ENCODE measurements at regions not wholly inside any gene's neighbourhood (a gene's known extent, or its start where the extent isn't known, plus 50 kb on each side); places are given as distances from the start of the nearest gene placed in this dataset.

DNA sequence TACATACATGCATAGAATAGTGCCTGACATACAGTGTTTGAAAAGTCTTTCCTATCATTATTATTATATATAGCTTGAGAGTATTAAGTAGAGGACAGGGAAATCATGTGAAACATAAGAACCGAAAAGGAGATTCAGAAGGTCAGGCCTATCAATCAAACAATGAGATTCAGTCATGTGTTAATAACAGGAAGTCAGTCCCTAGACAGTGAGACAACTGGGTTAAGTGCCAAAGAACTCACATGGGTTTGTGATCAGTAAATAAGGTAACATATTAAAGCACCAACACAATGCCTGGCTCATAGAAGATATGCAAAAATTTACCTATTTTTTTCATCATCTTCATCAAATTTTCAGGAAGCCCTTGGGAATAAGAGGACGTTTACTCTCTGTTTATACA is 174.3 kb upstream of the FAT3 start:
- H2AFZ ChIP-seq = no peak overlapping the region
- WGBS (ENCODE audit: low lambda C conversion rate, missing lambda C conversion rate) = 67% methylated on average over 2 of the region's 2 CpGs
- no peak overlapping the region for H3K27ac ChIP-seq
- no peaks in the 10 kb centered on the region for H3K36me3 ChIP-seq (replicated peaks; ENCODE audit: insufficient read depth, low read depth)
- H3K79me2 ChIP-seq = no peaks in the 10 kb centered on the region
- H4K20me1 ChIP-seq (ENCODE audit: insufficient read depth, poor library complexity, severe bottlenecking) = no peaks in the 10 kb centered on the region
- no peaks in the 10 kb centered on the region for H3K9me3 ChIP-seq (ENCODE audit: low read depth)
- H3K9me2 ChIP-seq (replicated peaks; ENCODE audit: insufficient read depth) = no peaks in the 10 kb centered on the region
- DNase-seq (ENCODE audit: low spot score) = no peak
- H3K4me2 ChIP-seq = no peak overlapping the region
- no peak overlapping the region for H3K4me3 ChIP-seq
- no peak for TF ChIP-seq EZH2 (IDR thresholded peaks at IDR 0.05; ENCODE audit: borderline replicate concordance)
- TF ChIP-seq, protein P1, sequence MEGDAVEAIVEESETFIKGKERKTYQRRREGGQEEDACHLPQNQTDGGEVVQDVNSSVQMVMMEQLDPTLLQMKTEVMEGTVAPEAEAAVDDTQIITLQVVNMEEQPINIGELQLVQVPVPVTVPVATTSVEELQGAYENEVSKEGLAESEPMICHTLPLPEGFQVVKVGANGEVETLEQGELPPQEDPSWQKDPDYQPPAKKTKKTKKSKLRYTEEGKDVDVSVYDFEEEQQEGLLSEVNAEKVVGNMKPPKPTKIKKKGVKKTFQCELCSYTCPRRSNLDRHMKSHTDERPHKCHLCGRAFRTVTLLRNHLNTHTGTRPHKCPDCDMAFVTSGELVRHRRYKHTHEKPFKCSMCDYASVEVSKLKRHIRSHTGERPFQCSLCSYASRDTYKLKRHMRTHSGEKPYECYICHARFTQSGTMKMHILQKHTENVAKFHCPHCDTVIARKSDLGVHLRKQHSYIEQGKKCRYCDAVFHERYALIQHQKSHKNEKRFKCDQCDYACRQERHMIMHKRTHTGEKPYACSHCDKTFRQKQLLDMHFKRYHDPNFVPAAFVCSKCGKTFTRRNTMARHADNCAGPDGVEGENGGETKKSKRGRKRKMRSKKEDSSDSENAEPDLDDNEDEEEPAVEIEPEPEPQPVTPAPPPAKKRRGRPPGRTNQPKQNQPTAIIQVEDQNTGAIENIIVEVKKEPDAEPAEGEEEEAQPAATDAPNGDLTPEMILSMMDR (IDR thresholded peaks at IDR 0.05; ENCODE audit: poor library complexity) = no peak
- no peak for TF ChIP-seq EZH2phosphoT487 (IDR thresholded peaks at IDR 0.05; ENCODE audit: low read depth, severe bottlenecking, unreplicated experiment)
- H3K27me3 ChIP-seq = no peaks in the 10 kb centered on the region
- H3K4me1 ChIP-seq (ENCODE audit: insufficient read depth) = no peaks in the 10 kb centered on the region

DNA sequence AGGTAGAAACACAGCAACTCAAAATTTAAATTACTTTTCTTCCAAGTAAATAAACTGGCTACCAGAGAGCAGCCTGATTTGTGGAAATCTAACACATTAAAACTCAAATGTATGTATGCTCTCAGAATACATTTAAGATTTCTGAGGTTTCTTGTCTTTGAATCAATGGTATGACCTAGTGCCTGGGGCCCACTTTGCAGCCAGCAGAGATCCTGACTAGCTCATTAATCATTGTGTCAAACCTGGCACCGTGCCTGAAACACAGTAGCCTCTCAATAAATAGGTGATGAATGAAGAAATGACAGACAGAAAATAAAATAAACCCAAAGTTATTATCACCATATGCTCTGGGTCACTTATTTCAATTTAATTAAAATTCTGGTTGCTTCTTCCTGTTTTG is 176.2 kb upstream of the FAT3 start:
- Histone ChIP-seq H3K4me3 (no peak overlapping the region), H2AFZ (no peak overlapping the region), H3K9me2 (replicated peaks; ENCODE audit: insufficient read depth) (no peaks in the 10 kb centered on the region), H3K36me3 (replicated peaks; ENCODE audit: insufficient read depth, low read depth) (no peaks in the 10 kb centered on the region), H3K4me2 (no peak overlapping the region), H3K27ac (no peak overlapping the region), H4K20me1 (ENCODE audit: insufficient read depth, poor library complexity, severe bottlenecking) (no peaks in the 10 kb centered on the region), H3K27me3 (no peaks in the 10 kb centered on the region), H3K9me3 (ENCODE audit: low read depth) (no peaks in the 10 kb centered on the region), H3K4me1 (ENCODE audit: insufficient read depth) (no peaks in the 10 kb centered on the region), H3K79me2 (no peaks in the 10 kb centered on the region)
- TF ChIP-seq, protein P1 (IDR thresholded peaks at IDR 0.05; ENCODE audit: poor library complexity) = no peak
- TF ChIP-seq EZH2phosphoT487 (IDR thresholded peaks at IDR 0.05; ENCODE audit: low read depth, severe bottlenecking, unreplicated experiment) (no peak), EZH2 (IDR thresholded peaks at IDR 0.05; ENCODE audit: borderline replicate concordance) (no peak)
- 37% methylated on average over 1 of the region's 1 CpG for WGBS (ENCODE audit: low lambda C conversion rate, missing lambda C conversion rate)
- no peak for DNase-seq (ENCODE audit: low spot score)

DNA sequence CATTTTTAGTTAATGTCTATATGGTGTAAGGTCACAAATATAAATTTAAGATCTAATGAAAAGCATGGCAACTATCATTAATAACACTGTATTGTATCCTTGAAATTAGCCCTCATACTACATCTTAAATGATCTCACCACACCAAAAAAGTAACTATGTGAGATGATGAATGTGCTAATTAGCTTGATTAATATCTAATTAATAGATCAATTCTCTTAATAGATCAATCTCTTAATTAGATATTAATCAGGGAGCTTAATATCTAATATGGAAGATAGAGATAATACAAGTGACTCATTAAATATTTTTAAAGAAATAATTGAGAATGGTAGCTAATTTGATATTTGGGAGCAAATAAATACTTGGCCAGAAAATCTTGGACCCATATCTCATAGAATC is 178.5 kb upstream of the FAT3 start:
- TF ChIP-seq, protein P1 (IDR thresholded peaks at IDR 0.05; ENCODE audit: poor library complexity) = no peak
- no peak for TF ChIP-seq EZH2phosphoT487 (IDR thresholded peaks at IDR 0.05; ENCODE audit: low read depth, severe bottlenecking, unreplicated experiment)
- TF ChIP-seq EZH2 (IDR thresholded peaks at IDR 0.05; ENCODE audit: borderline replicate concordance) = no peak
- H3K9me3 ChIP-seq (ENCODE audit: low read depth) = no peaks in the 10 kb centered on the region
- no peak for DNase-seq (ENCODE audit: low spot score)
- no peak overlapping the region for H2AFZ ChIP-seq
- H3K27me3 ChIP-seq = no peaks in the 10 kb centered on the region
- no peaks in the 10 kb centered on the region for H3K36me3 ChIP-seq (replicated peaks; ENCODE audit: insufficient read depth, low read depth)
- no peak overlapping the region for H3K4me2 ChIP-seq
- H4K20me1 ChIP-seq (ENCODE audit: insufficient read depth, poor library complexity, severe bottlenecking) = no peaks in the 10 kb centered on the region
- no peaks in the 10 kb centered on the region for H3K79me2 ChIP-seq
- no peaks in the 10 kb centered on the region for H3K9me2 ChIP-seq (replicated peaks; ENCODE audit: insufficient read depth)
- no peak overlapping the region for H3K27ac ChIP-seq
- H3K4me3 ChIP-seq = no peak overlapping the region
- no peaks in the 10 kb centered on the region for H3K4me1 ChIP-seq (ENCODE audit: insufficient read depth)

DNA sequence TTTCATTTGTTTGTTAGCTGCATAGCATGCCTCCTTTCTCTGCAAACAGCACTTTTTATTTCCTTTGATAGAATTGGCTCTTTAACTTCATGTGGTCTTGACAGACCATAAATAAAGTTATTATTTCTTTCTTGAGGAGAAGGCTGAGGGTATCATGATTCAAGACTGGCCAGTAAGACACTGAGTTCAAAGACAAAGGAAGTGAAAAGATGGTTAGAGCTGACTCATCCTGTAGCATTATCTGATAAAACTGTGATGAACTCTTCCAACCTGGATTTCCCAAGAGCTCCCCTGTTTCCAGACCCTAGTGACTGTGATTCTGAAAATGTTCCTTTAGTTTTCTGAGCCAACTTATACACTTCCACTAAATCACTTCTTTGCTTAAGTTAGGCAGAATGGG is 179.3 kb upstream of the FAT3 start:
- Histone ChIP-seq H3K4me1 (ENCODE audit: insufficient read depth) (no peaks in the 10 kb centered on the region), H3K27me3 (no peaks in the 10 kb centered on the region), H4K20me1 (ENCODE audit: insufficient read depth, poor library complexity, severe bottlenecking) (no peaks in the 10 kb centered on the region), H2AFZ (no peak overlapping the region), H3K36me3 (replicated peaks; ENCODE audit: insufficient read depth, low read depth) (no peaks in the 10 kb centered on the region), H3K27ac (no peak overlapping the region), H3K4me3 (no peak overlapping the region), H3K9me3 (ENCODE audit: low read depth) (no peaks in the 10 kb centered on the region), H3K9me2 (replicated peaks; ENCODE audit: insufficient read depth) (no peaks in the 10 kb centered on the region), H3K4me2 (no peak overlapping the region), H3K79me2 (no peaks in the 10 kb centered on the region)
- TF ChIP-seq EZH2 (IDR thresholded peaks at IDR 0.05; ENCODE audit: borderline replicate concordance) (no peak), EZH2phosphoT487 (IDR thresholded peaks at IDR 0.05; ENCODE audit: low read depth, severe bottlenecking, unreplicated experiment) (no peak)
- TF ChIP-seq, protein P1 (IDR thresholded peaks at IDR 0.05; ENCODE audit: poor library complexity) = no peak
- DNase-seq (ENCODE audit: low spot score) = no peak

Data from hepatocyte (in vitro differentiated cells).